ENCODE measurements at regions not wholly inside any gene's neighbourhood (a gene's known extent, or its start where the extent isn't known, plus 50 kb on each side); places are given as distances from the start of the nearest gene placed in this dataset.

- DNase-seq (ENCODE audit: low read depth), result no peak
Measured at GRCh38 chr5:99129768-99130501, 201.1 kb upstream of the CHD1 start.

DNA sequence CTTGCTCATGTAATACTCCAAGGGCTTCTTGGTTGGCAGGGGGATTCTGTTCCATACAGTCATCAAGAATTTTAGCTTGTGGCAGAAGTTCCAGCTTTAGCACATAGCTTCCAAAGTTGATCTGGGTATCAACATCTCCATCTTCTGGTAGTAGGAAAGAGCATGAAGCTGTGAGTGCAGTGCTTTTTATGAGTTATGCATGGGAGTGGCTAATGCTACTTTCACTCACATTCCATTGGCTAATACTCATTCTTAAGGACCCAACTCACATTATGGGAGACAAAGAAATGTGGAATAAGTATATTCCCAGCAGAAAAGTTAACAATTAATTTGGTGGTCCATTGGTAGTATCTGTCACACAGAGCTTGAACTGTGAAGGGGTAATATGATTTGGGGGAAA, 194.2 kb upstream of the CHD1 start:
- DNase-seq (ENCODE audit: low read depth), result no peak

DNA sequence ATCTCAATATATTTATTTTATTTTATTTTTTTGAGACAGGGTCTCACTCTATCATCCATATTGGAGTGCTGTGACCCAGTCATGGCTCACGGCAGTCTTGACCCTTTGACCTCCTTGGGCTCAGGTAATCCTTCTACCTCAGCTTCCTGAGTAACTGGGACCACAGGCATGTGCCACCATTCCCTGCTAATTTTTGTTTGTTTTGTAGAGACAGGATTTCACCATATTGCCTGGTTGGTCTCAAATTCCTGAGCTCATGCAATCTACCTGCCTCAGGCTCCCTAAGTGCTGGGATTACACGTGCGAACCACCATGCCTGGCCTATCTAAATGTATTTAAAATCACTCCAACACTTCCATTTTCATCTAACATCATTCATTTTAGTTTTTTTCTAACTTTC, 190.5 kb upstream of the CHD1 start:
- DNase-seq (ENCODE audit: low read depth), result no peak

GRCh38 chr5:99116526-99116925, 187.7 kb upstream of the CHD1 start:
- no peak for DNase-seq (ENCODE audit: low read depth)

- no peak for DNase-seq (ENCODE audit: low read depth)
Measured at GRCh38 chr5:99109894-99110293, 181.1 kb upstream of the CHD1 start.

GRCh38 chr5:99105216-99105615, 176.4 kb upstream of the CHD1 start:
- DNase-seq (ENCODE audit: low read depth), result no peak

DNA sequence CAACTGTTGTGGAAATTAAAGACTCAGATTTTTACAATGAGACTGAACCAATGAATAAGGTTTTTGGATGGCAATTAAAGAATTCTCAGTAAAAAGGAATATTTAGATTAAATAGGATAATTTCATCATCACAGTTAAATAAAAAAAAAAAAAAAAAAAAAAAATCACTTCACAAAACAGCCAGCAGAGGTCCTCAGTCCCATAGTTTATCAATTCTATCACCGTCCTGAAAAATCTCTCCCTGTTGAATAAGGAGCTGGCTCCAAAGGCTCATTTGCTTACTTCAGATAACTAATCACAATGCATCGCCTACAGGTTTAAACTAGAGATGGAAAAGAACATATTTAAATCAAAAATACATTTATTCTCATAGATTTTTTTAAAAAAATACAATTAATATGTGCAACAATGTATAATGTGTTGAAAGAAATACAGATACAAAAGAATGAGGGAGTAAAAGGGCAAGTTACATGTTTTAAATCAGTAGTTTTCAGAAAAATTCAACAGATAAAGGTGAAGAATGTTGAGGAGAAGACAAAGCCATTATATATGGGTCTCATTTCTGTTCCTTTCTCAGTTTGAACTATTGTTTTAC, 175.8 kb upstream of the CHD1 start:
- DNase-seq (ENCODE audit: low read depth), result no peak

DNA sequence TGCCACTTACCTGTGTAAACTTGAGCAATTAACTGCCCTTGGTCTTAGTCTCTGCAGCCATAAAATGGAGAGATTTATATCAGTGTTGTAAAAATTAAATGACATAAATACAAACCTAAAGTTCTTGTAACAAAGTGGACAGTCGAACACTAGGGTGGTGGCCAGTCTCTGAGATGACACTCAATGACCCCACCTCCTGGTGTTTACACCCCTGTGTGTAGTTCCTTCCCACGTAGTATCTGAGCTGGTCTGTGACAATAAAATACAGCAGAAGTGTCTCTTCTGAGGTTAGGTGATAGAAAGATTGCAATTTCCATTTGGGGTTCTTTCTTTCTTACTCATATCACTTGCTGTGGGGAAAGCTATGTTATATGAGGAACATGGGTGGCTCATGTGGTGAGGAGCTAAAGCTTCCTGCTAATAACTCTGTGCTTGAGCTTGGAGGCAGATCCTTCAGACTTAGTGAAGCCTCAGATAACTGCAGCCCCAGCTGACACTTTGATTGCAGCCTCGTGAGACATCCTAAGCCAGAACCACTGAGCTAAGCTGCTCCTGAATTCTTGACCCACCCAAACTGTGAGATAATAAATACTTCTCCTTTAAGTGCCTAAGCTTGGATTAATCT, 173.4 kb upstream of the CHD1 start:
- DNase-seq (ENCODE audit: low read depth), result no peak

DNA sequence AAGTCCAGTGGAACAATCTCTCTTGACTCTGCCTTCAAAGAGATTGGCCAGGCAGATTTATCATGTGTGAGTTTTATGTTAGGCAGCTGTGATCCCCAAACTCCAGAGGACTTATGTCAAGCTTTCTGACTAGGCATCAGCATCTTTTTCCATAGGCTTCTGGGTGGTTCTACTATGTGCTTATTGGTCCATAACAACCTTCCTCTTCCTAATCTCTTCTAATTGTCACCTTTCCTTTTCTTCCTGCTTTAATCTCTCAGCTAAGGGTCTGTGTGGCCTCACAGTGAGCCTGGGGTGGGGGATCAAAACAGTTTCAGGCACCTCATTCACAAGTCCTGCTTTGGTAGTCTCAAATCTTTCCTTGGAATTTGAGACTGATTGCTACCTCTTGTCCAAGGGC, 170.9 kb upstream of the CHD1 start:
- DNase-seq (ENCODE audit: low read depth), result no peak

DNA sequence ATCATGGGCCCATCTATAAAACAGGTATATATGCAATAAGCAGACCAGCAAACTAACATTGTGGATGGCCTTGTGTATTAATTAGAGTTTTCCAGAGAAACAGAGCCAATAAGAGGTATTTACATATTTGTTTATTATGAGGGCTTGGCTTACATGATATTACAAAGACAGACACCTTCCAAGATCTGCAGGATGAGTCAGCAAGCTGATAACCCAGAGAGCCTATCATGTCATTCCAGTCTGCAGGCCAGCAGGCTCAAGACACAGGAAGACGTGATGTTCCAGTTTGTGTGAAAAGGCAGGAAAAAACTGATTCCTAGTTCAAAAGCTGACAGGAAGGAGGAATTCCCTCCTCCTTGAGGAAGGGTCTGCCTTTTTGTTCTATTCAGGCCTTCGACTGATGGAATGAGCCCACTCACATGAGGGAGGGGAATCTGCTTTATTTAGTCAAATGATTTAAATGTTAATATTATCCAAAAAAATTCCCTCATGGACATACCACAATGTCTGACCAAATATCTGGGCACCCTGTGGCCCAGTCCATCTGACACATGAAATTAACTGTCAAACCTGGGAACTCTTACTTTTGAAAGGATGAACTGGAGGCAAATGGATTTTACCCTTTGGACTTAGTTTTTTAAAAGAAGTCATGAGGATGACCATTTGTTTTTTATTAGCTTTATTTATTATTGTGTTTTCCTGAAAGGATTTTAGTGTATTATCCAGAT, 161.2 kb upstream of the CHD1 start:
- DNase-seq (ENCODE audit: low read depth), result no peak

GRCh38 chr5:99088309-99088708, 159.5 kb upstream of the CHD1 start:
- no peak for DNase-seq (ENCODE audit: low read depth)

GRCh38 chr5:99083197-99083596, 154.4 kb upstream of the CHD1 start:
- DNase-seq (ENCODE audit: low read depth), result no peak

GRCh38 chr5:99081711-99082110, 152.9 kb upstream of the CHD1 start:
- no peak for DNase-seq (ENCODE audit: low read depth)

GRCh38 chr5:99076723-99077640, 148.2 kb upstream of the CHD1 start:
- no peak for DNase-seq (ENCODE audit: low read depth)

GRCh38 chr5:99072846-99073245, 144.0 kb upstream of the CHD1 start:
- no peak for DNase-seq (ENCODE audit: low read depth)

- DNase-seq (ENCODE audit: low read depth), result no peak
Measured at GRCh38 chr5:99070822-99071221, 142.0 kb upstream of the CHD1 start.

DNA sequence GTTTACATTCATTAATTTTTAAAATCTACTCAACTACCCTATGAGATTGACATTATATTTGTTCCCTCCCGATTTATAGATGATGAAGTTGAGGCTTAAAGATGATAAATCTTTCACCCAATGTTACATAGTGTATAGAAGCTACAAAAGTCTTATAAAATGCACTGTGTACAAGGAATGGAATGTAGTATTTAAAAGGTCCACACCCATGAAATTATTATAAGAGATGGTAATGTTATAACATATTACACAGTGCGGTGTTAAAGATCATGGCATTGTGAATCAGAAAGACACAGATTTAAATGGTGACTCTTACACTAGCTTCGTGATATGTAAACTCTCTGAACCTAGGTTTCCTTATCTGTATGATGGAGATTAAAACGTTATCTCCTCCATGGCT, 141.6 kb upstream of the CHD1 start:
- no peak for DNase-seq (ENCODE audit: low read depth)

- no peak for DNase-seq (ENCODE audit: low read depth)
Measured at GRCh38 chr5:99068944-99069650, 140.3 kb upstream of the CHD1 start.

- DNase-seq (ENCODE audit: low read depth), result no peak
Measured at GRCh38 chr5:99063737-99064136, 134.9 kb upstream of the CHD1 start.

- DNase-seq (ENCODE audit: low read depth), result no peak
Measured at GRCh38 chr5:99061711-99062110, 132.9 kb upstream of the CHD1 start.

- DNase-seq (ENCODE audit: low read depth), result no peak
Measured at GRCh38 chr5:99061299-99061698, 132.5 kb upstream of the CHD1 start.
